PFSK-1 (cell line): ENCODE measurements at regions not wholly inside any gene's neighbourhood (a gene's known extent, or its start where the extent isn't known, plus 50 kb on each side); places are given as distances from the start of the nearest gene placed in this dataset.

Experiments used
- FOXP2 ChIP-seq: optimal IDR thresholded peaks from 2 replicates; pipeline ENCODE3; 2011; ENCODE audit warnings: borderline replicate concordance, control low read depth, inconsistent platforms; ENCODE audit not compliant: insufficient read depth; ENCODE audit errors: extremely low read length, extremely low read depth
- POLR2AphosphoS5 ChIP-seq: IDR thresholded peaks from 2 replicates; pipeline ENCODE4 v1.6.1; 2012; ENCODE audit warnings: low read depth, mild to moderate bottlenecking, control low read depth, low read length, moderate library complexity
- REST ChIP-seq, 2 experiments: IDR thresholded peaks; 2 replicates each; pipeline versions ENCODE4 v1.6.1 to v1.8.0; 2011 to 2012; ENCODE audit warnings: low read depth in 2 of 2, low read length in 2 of 2, control low read depth in 1 of 2, inconsistent platforms in 1 of 2, mild to moderate bottlenecking in 1 of 2, moderate library complexity in 1 of 2; ENCODE audit not compliant: insufficient read depth in 1 of 2
- SIN3A ChIP-seq: IDR thresholded peaks from 2 replicates; pipeline ENCODE4 v1.6.1; 2012; ENCODE audit warnings: mild to moderate bottlenecking, low read length, moderate library complexity, borderline replicate concordance; ENCODE audit not compliant: insufficient read depth
- TAF1 ChIP-seq: IDR thresholded peaks from 2 replicates; pipeline ENCODE4 v1.6.1; 2012; ENCODE audit warnings: low read length, control low read depth, borderline replicate concordance; ENCODE audit not compliant: insufficient read depth

DNA sequence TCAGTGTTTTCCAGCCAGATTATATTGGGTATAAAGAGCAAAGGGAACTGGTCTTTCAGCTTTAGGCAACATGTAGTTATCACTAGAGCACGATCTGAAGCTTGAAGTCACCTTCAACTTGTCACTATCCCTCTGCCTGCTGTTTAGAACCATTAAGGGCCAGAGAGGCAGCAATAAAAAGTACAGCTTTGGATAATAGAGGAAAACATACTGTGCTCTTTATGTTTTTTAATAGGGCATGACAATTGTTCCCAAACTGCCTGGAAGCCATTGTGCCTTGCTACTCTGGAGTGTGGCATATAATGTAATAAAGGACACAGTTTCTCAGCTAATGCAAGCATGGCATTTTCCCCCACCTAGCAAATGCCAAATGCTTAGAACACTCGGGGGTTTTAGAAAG, 1912.0 kb upstream of the RAG2 start:
- no peak for TF ChIP-seq REST (IDR thresholded peaks at IDR 0.05; ENCODE audit: insufficient read depth in 1 of 2, low read depth in 2 of 2, low read length in 2 of 2)

GRCh38 chr11:38503876-38504275, 1905.8 kb upstream of the RAG2 start:
- TF ChIP-seq SIN3A (no peak), FOXP2 (no peak), TAF1 (no peak), POLR2AphosphoS5 (no peak), REST (IDR thresholded peaks at IDR 0.05; ENCODE audit: insufficient read depth in 1 of 2, low read depth in 2 of 2, low read length in 2 of 2) (no peak)

GRCh38 chr11:38498721-38499120, 1900.7 kb upstream of the RAG2 start:
- TF ChIP-seq TAF1 = no peak
- TF ChIP-seq FOXP2 = no peak
- TF ChIP-seq REST (IDR thresholded peaks at IDR 0.05; ENCODE audit: insufficient read depth in 1 of 2, low read depth in 2 of 2, low read length in 2 of 2) = no peak
- no peak for TF ChIP-seq POLR2AphosphoS5

GRCh38 chr11:38491986-38492385, 1894.0 kb upstream of the RAG2 start:
- TF ChIP-seq FOXP2 = no peak
- no peak for TF ChIP-seq SIN3A
- no peak for TF ChIP-seq REST (IDR thresholded peaks at IDR 0.05; ENCODE audit: insufficient read depth in 1 of 2, low read depth in 2 of 2, low read length in 2 of 2)

GRCh38 chr11:38481391-38481790, 1883.4 kb upstream of the RAG2 start:
- TF ChIP-seq SIN3A = no peak
- TF ChIP-seq POLR2AphosphoS5 = no peak
- TF ChIP-seq TAF1 = no peak
- TF ChIP-seq REST (IDR thresholded peaks at IDR 0.05; ENCODE audit: insufficient read depth in 1 of 2, low read depth in 2 of 2, low read length in 2 of 2) = no peak
- no peak for TF ChIP-seq FOXP2
